ENCODE measurements at regions not wholly inside any gene's neighbourhood (a gene's known extent, or its start where the extent isn't known, plus 50 kb on each side); places are given as distances from the start of the nearest gene placed in this dataset.
A peak's percentile ranks its signal among the peaks of the same experiment; 100 is the strongest.

- 84% methylated on average over 24 of the region's 24 CpGs for WGBS
- no peak overlapping the region for H3K27ac ChIP-seq (ENCODE audit: low read depth)
These were observed 58.5 kb downstream of the DLL1 start for GRCh38 chr6:170232186-170233002.

GRCh38 chr6:170231293-170232185 lies 59.3 kb downstream of the DLL1 start:
- no peak for DNase-seq (ENCODE audit: extremely low spot score)
- no peaks in the 10 kb centered on the region for H3K4me1 ChIP-seq (ENCODE audit: insufficient read depth)
- WGBS, result 73% methylated on average over 22 of the region's 22 CpGs
- H3K4me3 ChIP-seq (ENCODE audit: low read depth, low read length), result no peak overlapping the region
- H3K36me3 ChIP-seq (ENCODE audit: insufficient read depth), result no peaks in the 10 kb centered on the region
- H3K27ac ChIP-seq (ENCODE audit: low read depth), result no peak overlapping the region

More at GRCh38 chr6:170232186-170233002, 58.5 kb downstream of the DLL1 start:
- no peak for DNase-seq (ENCODE audit: extremely low spot score)
- H3K36me3 ChIP-seq (ENCODE audit: insufficient read depth), result no peaks in the 10 kb centered on the region
- no peaks in the 10 kb centered on the region for H3K4me1 ChIP-seq (ENCODE audit: insufficient read depth)
- H3K4me3 ChIP-seq (ENCODE audit: low read depth, low read length), result no peak overlapping the region

GRCh38 chr6:170230520-170231292 lies 60.2 kb downstream of the DLL1 start:
- H3K27ac ChIP-seq (ENCODE audit: low read depth), result no peak overlapping the region
- no peak for DNase-seq (ENCODE audit: extremely low spot score)
- H3K4me3 ChIP-seq (ENCODE audit: low read depth, low read length), result no peak overlapping the region
- H3K36me3 ChIP-seq (ENCODE audit: insufficient read depth), result no peaks in the 10 kb centered on the region
- H3K4me1 ChIP-seq (ENCODE audit: insufficient read depth), result no peaks in the 10 kb centered on the region
- WGBS, result 84% methylated on average over 19 of the region's 19 CpGs

- DNase-seq (ENCODE audit: extremely low spot score), result no peak
- no peak overlapping the region for H3K27ac ChIP-seq (ENCODE audit: low read depth)
- 90% methylated on average over 25 of the region's 25 CpGs for WGBS
- H3K36me3 ChIP-seq (ENCODE audit: insufficient read depth), result no peaks in the 10 kb centered on the region
- no peaks in the 10 kb centered on the region for H3K4me1 ChIP-seq (ENCODE audit: insufficient read depth)
- no peak overlapping the region for H3K4me3 ChIP-seq (ENCODE audit: low read depth, low read length)
These were observed 60.9 kb downstream of the DLL1 start for GRCh38 chr6:170229851-170230519.

DNA sequence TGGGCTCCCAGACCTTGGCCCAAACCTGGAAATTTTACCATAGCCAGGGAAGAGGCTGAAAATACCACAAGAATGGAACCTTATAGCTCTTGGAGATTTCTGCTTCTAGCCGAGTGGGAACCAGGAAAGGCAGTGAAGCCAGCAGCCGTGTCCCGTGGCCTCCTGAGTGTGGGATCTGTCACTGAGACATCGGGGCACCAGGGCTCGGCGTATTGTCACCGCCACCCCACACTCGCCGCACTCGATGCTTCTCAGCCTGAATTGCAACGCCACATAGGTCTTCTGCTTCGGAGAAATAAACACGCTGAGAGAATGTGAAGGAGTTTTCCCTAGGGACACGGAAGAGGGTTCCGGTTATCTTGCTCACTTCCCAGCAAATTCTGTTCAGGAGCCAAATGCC lies 61.5 kb downstream of the DLL1 start:
- H3K36me3 ChIP-seq (ENCODE audit: insufficient read depth), result no peaks in the 10 kb centered on the region
- no peak for DNase-seq (ENCODE audit: extremely low spot score)
- no peak overlapping the region for H3K4me3 ChIP-seq (ENCODE audit: low read depth, low read length)
- no peak overlapping the region for H3K27ac ChIP-seq (ENCODE audit: low read depth)
- 88% methylated on average over 15 of the region's 15 CpGs for WGBS
- no peaks in the 10 kb centered on the region for H3K4me1 ChIP-seq (ENCODE audit: insufficient read depth)

- Histone ChIP-seq H3K4me1 (ENCODE audit: insufficient read depth) (no peaks in the 10 kb centered on the region), H3K36me3 (ENCODE audit: insufficient read depth) (no peaks in the 10 kb centered on the region), H3K27ac (ENCODE audit: low read depth) (no peak overlapping the region), H3K4me3 (ENCODE audit: low read depth, low read length) (no peak overlapping the region)
- DNase-seq (ENCODE audit: extremely low spot score), result no peak
- 92% methylated on average over 14 of the region's 14 CpGs for WGBS
These were observed 62.0 kb downstream of the DLL1 start for GRCh38 chr6:170228946-170229310.

DNA sequence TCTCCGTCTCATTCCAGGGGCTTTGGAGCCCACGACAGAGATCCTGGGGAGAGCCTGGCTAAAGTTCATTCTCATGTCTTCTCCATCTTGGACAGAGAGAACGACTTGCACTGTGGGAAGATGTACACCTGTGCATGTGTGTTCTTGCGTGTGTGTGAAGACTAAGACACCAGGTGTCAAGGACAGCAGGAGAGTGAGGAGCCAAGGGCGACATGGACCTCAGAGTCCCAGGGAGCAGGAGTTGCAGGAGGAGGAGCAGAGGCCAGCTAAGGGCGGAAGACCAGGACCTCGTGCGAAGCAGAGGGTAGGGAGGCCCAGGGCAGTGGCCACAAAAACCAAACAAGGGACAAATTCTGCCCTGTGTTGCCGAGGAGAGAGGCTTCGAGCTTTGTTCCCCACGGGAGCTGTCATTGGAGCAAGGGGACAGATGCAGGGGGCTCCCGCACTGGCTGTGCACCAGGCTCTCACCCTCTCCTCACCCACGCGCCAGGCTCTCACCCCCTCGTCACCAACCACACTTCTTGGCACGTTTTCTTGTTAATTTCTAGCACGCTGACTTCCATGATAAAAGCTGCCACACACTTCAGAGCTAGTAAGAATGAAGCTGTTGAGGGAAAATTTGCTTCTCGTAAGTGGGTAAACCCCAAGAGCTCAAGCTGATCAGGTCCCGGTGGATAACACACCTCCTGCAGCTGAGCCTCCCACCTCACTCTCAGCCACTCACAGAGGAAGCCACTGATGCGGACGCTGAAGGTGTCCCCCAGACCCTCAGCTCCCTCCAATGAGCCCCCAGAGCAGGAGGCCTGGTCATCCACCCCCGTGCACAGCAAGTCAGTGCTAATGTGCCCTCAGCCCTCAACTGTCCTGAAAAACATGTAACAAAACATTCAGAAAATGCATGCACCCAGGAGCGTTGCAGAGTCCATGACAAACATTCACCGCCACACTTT lies 62.6 kb downstream of the DLL1 start:
- Histone ChIP-seq H3K36me3 (ENCODE audit: insufficient read depth) (no peaks in the 10 kb centered on the region), H3K4me3 (ENCODE audit: low read depth, low read length) (no peak overlapping the region), H3K4me1 (ENCODE audit: insufficient read depth) (no peaks in the 10 kb centered on the region), H3K27ac (ENCODE audit: low read depth) (no peak overlapping the region)
- WGBS, result 90% methylated on average over 24 of the region's 24 CpGs
- no peak for DNase-seq (ENCODE audit: extremely low spot score)

DNA sequence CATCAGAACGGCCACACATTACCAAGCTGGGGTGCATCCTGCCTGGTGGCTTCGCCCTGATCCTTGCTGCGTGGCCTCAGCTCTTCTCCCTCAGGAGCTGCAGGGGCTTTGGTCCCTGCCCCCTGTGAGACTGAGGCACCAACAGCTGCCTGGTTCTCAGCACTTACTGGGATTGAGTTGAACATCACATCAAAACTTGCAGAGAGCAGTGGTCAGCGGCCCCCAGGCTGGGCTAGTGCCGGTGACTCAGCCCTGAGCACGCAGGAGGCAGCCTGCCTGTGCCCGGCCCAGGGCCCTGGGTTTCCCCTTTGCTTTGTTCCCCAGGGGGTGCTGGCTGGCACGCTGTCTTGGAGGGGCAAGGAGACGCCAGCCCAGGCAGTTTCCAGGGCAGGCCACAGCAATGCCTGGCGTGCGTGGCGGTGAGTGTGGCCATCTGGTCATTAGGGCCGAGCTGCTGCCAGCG lies 63.3 kb downstream of the DLL1 start:
- DNase-seq (ENCODE audit: extremely low spot score), result no peak
- H3K4me3 ChIP-seq (ENCODE audit: low read depth, low read length), result no peak overlapping the region
- H3K4me1 ChIP-seq (ENCODE audit: insufficient read depth), result no peaks in the 10 kb centered on the region
- no peaks in the 10 kb centered on the region for H3K36me3 ChIP-seq (ENCODE audit: insufficient read depth)
- H3K27ac ChIP-seq (ENCODE audit: low read depth), result no peak overlapping the region
- 88% methylated on average over 14 of the region's 14 CpGs for WGBS

DNA sequence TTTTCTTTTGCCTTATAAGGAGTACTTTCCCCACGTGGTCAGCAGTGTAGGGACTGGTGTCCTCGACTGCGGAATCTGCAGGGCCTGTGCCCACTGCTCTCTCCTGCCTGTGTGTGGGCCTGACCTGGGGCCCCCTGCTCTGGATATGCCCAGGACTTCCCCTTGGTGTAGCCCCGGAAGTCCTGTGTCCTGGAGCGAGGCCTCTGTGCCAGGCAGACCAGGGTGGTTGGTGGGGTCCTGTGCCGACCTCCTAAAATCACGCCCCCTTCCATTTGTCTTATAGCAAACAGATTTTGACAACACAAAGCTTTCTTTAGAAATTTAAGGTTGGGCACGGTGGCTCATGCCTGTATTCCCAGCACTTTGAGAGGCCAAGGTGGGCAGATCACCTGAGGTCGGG lies 64.2 kb downstream of the DLL1 start:
- 82% methylated on average over 9 of the region's 9 CpGs for WGBS
- DNase-seq (ENCODE audit: extremely low spot score), result no peak
- Histone ChIP-seq H3K4me3 (ENCODE audit: low read depth, low read length) (no peak overlapping the region), H3K27ac (ENCODE audit: low read depth) (no peak overlapping the region), H3K4me1 (ENCODE audit: insufficient read depth) (no peaks in the 10 kb centered on the region), H3K36me3 (ENCODE audit: insufficient read depth) (no peaks in the 10 kb centered on the region)

- Histone ChIP-seq H3K36me3 (ENCODE audit: insufficient read depth) (no peaks in the 10 kb centered on the region), H3K4me3 (ENCODE audit: low read depth, low read length) (no peak overlapping the region), H3K4me1 (ENCODE audit: insufficient read depth) (no peaks in the 10 kb centered on the region), H3K27ac (ENCODE audit: low read depth) (no peak overlapping the region)
- 76% methylated on average over 22 of the region's 22 CpGs for WGBS
- peak; percentile 45 for DNase-seq (ENCODE audit: extremely low spot score)
These were observed 64.9 kb downstream of the DLL1 start for GRCh38 chr6:170225852-170226417.

- Histone ChIP-seq H3K4me1 (ENCODE audit: insufficient read depth) (no peaks in the 10 kb centered on the region), H3K4me3 (ENCODE audit: low read depth, low read length) (no peak overlapping the region), H3K27ac (ENCODE audit: low read depth) (no peak overlapping the region), H3K36me3 (ENCODE audit: insufficient read depth) (no peaks in the 10 kb centered on the region)
- peak; percentile 35 for DNase-seq (ENCODE audit: extremely low spot score)
- WGBS, result 66% methylated on average over 23 of the region's 23 CpGs
These were observed 65.9 kb downstream of the DLL1 start for GRCh38 chr6:170224694-170225660.

Data from urinary bladder (tissue), 3 donors.